NB4 (cell line): ENCODE measurements at regions not wholly inside any gene's neighbourhood (a gene's known extent, or its start where the extent isn't known, plus 50 kb on each side); places are given as distances from the start of the nearest gene placed in this dataset.

ENCODE experiments used
- POLR2A ChIP-seq: IDR thresholded peaks from 2 replicates; pipeline ENCODE4 v1.6.1; 2011; ENCODE audit warnings: mild to moderate bottlenecking; ENCODE audit not compliant: insufficient read length; ENCODE audit errors: extremely low read depth
- TF ChIP-seq, protein P1 (sequence below): IDR thresholded peaks from one replicate; pipeline ENCODE4 v1.5.1; 2012; ENCODE audit warnings: low read depth, low read length
- TF ChIP-seq, protein P2 (sequence below): IDR thresholded peaks from 2 replicates; pipeline ENCODE4 v1.6.1; 2011; ENCODE audit warnings: low read depth, low read length

DNA sequence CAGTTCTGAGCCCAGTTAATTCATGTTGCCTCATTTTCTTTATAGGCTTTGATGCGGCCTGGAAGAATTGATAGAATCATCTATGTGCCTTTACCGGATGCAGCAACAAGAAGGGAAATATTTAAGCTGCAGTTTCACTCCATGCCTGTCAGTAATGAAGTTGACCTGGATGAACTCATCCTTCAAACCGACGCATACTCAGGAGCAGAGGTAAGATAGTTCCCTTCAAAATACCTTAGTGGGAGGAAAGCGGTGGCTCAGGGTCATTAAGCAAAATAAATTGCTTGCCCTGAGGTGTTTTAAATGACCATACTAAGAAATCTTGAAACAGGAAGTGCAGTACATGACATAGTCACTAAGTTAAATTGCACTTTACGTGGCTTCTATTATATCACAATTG lies 140.6 kb upstream of the SPRY1 start:
- TF ChIP-seq, protein P1, sequence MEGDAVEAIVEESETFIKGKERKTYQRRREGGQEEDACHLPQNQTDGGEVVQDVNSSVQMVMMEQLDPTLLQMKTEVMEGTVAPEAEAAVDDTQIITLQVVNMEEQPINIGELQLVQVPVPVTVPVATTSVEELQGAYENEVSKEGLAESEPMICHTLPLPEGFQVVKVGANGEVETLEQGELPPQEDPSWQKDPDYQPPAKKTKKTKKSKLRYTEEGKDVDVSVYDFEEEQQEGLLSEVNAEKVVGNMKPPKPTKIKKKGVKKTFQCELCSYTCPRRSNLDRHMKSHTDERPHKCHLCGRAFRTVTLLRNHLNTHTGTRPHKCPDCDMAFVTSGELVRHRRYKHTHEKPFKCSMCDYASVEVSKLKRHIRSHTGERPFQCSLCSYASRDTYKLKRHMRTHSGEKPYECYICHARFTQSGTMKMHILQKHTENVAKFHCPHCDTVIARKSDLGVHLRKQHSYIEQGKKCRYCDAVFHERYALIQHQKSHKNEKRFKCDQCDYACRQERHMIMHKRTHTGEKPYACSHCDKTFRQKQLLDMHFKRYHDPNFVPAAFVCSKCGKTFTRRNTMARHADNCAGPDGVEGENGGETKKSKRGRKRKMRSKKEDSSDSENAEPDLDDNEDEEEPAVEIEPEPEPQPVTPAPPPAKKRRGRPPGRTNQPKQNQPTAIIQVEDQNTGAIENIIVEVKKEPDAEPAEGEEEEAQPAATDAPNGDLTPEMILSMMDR = no peak
- no peak for TF ChIP-seq POLR2A
- TF ChIP-seq, protein P2, sequence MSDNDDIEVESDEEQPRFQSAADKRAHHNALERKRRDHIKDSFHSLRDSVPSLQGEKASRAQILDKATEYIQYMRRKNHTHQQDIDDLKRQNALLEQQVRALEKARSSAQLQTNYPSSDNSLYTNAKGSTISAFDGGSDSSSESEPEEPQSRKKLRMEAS = no peak
